Ectodermal cell (in vitro differentiated cells): ENCODE measurements at regions not wholly inside any gene's neighbourhood (a gene's known extent, or its start where the extent isn't known, plus 50 kb on each side); places are given as distances from the start of the nearest gene placed in this dataset.
"Not testable (repeated sequence)": the region's sequence is repeated elsewhere in the genome, so short reads cannot be mapped to it uniquely, and the experiment has no call there.

Experiments
- H3K27ac ChIP-seq: 2 replicates; pipeline ENCODE4 v1.7.0; 2013; ENCODE audit warnings: mild to moderate bottlenecking, low read depth, low read length; ENCODE audit not compliant: insufficient read depth, poor library complexity, severe bottlenecking
- H3K27me3 ChIP-seq: 2 replicates; pipeline ENCODE4 v1.7.0; 2013; ENCODE audit warnings: mild to moderate bottlenecking, low read length; ENCODE audit not compliant: insufficient read depth, control insufficient read depth, poor library complexity, severe bottlenecking
- H3K36me3 ChIP-seq: one replicate; pipeline ENCODE4 v1.7.0; 2013; ENCODE audit warnings: low read length; ENCODE audit not compliant: control insufficient read depth, insufficient read depth
- H3K4me1 ChIP-seq: one replicate; pipeline ENCODE4 v1.7.0; 2013; ENCODE audit warnings: low read length; ENCODE audit not compliant: control insufficient read depth, insufficient read depth
- H3K4me3 ChIP-seq: 2 replicates; pipeline ENCODE4 v1.7.0; 2013; ENCODE audit warnings: low read depth, low read length, control low read depth; ENCODE audit not compliant: insufficient read depth
- H3K9me3 ChIP-seq: 2 replicates; pipeline ENCODE4 v1.7.0; 2013; ENCODE audit warnings: mild to moderate bottlenecking, low read length, moderate library complexity; ENCODE audit not compliant: control insufficient read depth
- WGBS, 2 experiments: methylation state at CpG; one replicate each; pipeline ENCODE4 v1.1.7; 2013; ENCODE audit warnings: missing lambda C conversion rate in 2 of 2; 5-methylcytosine and 5-hydroxymethylcytosine counted together

- no peaks in the 10 kb centered on the region for H3K9me3 ChIP-seq
- WGBS, 2 experiments = 88 to 90% methylated on average over 2 to 3 of the region's 3 CpGs
- H3K27ac ChIP-seq = no peak overlapping the region
- H3K4me1 ChIP-seq = no peaks in the 10 kb centered on the region
- no peak overlapping the region for H3K4me3 ChIP-seq
- H3K36me3 ChIP-seq = no peaks in the 10 kb centered on the region
- no peaks in the 10 kb centered on the region for H3K27me3 ChIP-seq
These were observed 206.2 kb upstream of the PRNP start for GRCh38 chr20:4480104-4480503.

GRCh38 chr20:4476903-4477500, 209.3 kb upstream of the PRNP start:
- Histone ChIP-seq H3K4me3 (no peak overlapping the region), H3K4me1 (no peaks in the 10 kb centered on the region), H3K27ac (no peak overlapping the region), H3K27me3 (no peaks in the 10 kb centered on the region), H3K9me3 (no peaks in the 10 kb centered on the region), H3K36me3 (no peaks in the 10 kb centered on the region)
- 88 to 90% methylated on average over 4 of the region's 4 CpGs for WGBS, 2 experiments

- H3K4me1 ChIP-seq = no peaks in the 10 kb centered on the region
- H3K27me3 ChIP-seq = no peaks in the 10 kb centered on the region
- 92 to 98% methylated on average over 2 of the region's 2 CpGs for WGBS, 2 experiments
- no peak overlapping the region for H3K27ac ChIP-seq
- H3K9me3 ChIP-seq = no peaks in the 10 kb centered on the region
- no peaks in the 10 kb centered on the region for H3K36me3 ChIP-seq
- no peak overlapping the region for H3K4me3 ChIP-seq
These were observed 213.3 kb upstream of the PRNP start for GRCh38 chr20:4472906-4473305.

GRCh38 chr20:4471221-4471620, 215.0 kb upstream of the PRNP start:
- Histone ChIP-seq H3K27me3 (no peaks in the 10 kb centered on the region), H3K36me3 (no peaks in the 10 kb centered on the region), H3K27ac (no peak overlapping the region), H3K4me3 (no peak overlapping the region), H3K9me3 (no peaks in the 10 kb centered on the region), H3K4me1 (no peaks in the 10 kb centered on the region)
- 90 to 93% methylated on average over 4 of the region's 4 CpGs for WGBS, 2 experiments

GRCh38 chr20:4470375-4470774, 215.9 kb upstream of the PRNP start:
- WGBS, 2 experiments = 91 to 94% methylated on average over 2 to 3 of the region's 3 CpGs
- no peaks in the 10 kb centered on the region for H3K27me3 ChIP-seq
- no peak overlapping the region for H3K27ac ChIP-seq
- no peak overlapping the region for H3K4me3 ChIP-seq
- no peaks in the 10 kb centered on the region for H3K9me3 ChIP-seq
- no peaks in the 10 kb centered on the region for H3K36me3 ChIP-seq
- no peaks in the 10 kb centered on the region for H3K4me1 ChIP-seq

GRCh38 chr20:4469910-4470309, 216.3 kb upstream of the PRNP start:
- WGBS, 2 experiments = 93 to 94% methylated on average over 2 to 3 of the region's 4 CpGs
- H3K4me1 ChIP-seq = no peaks in the 10 kb centered on the region
- H3K9me3 ChIP-seq = no peaks in the 10 kb centered on the region
- H3K36me3 ChIP-seq = no peaks in the 10 kb centered on the region
- H3K27me3 ChIP-seq = no peaks in the 10 kb centered on the region
- no peak overlapping the region for H3K4me3 ChIP-seq
- H3K27ac ChIP-seq = no peak overlapping the region

GRCh38 chr20:4468114-4468513, 218.1 kb upstream of the PRNP start:
- Histone ChIP-seq H3K27me3 (no peaks in the 10 kb centered on the region), H3K4me3 (no peak overlapping the region), H3K36me3 (no peaks in the 10 kb centered on the region), H3K4me1 (no peaks in the 10 kb centered on the region), H3K9me3 (no peaks in the 10 kb centered on the region), H3K27ac (no peak overlapping the region)
- WGBS, 2 experiments = 81 to 87% methylated on average over 1 of the region's 1 CpG

- WGBS, 2 experiments = 93% methylated on average over 4 of the region's 4 CpGs
- Histone ChIP-seq H3K4me1 (no peaks in the 10 kb centered on the region), H3K27me3 (no peaks in the 10 kb centered on the region), H3K36me3 (no peaks in the 10 kb centered on the region), H3K27ac (no peak overlapping the region), H3K9me3 (no peaks in the 10 kb centered on the region), H3K4me3 (no peak overlapping the region)
These were observed 216.9 kb upstream of the ADRA1D start for GRCh38 chr20:4465855-4466545.

GRCh38 chr20:4465212-4465611, 216.1 kb upstream of the ADRA1D start:
- Histone ChIP-seq H3K36me3 (no peaks in the 10 kb centered on the region), H3K27ac (no peak overlapping the region), H3K4me1 (no peaks in the 10 kb centered on the region), H3K4me3 (no peak overlapping the region), H3K9me3 (no peaks in the 10 kb centered on the region), H3K27me3 (no peaks in the 10 kb centered on the region)
- WGBS, 2 experiments = 87 to 100% methylated on average over 1 of the region's 1 CpG

- H3K27me3 ChIP-seq, H3K27ac ChIP-seq, H3K36me3 ChIP-seq, H3K4me3 ChIP-seq, H3K4me1 ChIP-seq, H3K9me3 ChIP-seq: not testable (repeated sequence)
- WGBS, 2 experiments = 78 to 88% methylated on average over 1 of the region's 1 CpG
These were observed 213.7 kb upstream of the ADRA1D start for GRCh38 chr20:4462801-4463200.
